HG03064 (cell line): ENCODE measurements at regions not wholly inside any gene's neighbourhood (a gene's known extent, or its start where the extent isn't known, plus 50 kb on each side); places are given as distances from the start of the nearest gene placed in this dataset.
"Not testable (repeated sequence)": the region's sequence is repeated elsewhere in the genome, so short reads cannot be mapped to it uniquely, and the experiment has no call there.

Experiments used
- ATAC-seq: cut with Tn5 transposase; IDR thresholded peaks from one replicate; pipeline ENCODE4 v1.9.1; 2021; ENCODE audit warnings: low read depth; ENCODE audit not compliant: unreplicated experiment

DNA sequence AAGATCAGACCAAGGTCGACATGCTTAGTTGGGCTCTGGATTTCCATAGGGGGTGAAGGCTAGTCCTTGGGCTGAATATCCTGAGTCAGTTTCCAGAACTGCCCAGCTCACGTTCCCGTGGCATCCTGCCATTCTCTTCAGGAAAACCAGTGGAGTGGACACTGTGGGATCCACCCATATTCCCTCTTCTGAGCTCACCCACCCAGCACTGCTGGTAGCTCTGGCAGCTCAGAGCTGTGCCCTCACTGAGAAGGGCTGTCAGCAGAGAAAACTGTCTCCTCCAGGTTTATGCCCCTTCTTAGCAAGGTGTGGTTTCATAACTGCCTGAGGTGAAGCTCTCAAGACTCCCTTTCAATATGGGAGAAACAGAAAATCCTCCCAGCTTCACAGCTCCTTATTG lies 111.7 kb downstream of the GGTLC2 start:
- ATAC-seq: no peak

DNA sequence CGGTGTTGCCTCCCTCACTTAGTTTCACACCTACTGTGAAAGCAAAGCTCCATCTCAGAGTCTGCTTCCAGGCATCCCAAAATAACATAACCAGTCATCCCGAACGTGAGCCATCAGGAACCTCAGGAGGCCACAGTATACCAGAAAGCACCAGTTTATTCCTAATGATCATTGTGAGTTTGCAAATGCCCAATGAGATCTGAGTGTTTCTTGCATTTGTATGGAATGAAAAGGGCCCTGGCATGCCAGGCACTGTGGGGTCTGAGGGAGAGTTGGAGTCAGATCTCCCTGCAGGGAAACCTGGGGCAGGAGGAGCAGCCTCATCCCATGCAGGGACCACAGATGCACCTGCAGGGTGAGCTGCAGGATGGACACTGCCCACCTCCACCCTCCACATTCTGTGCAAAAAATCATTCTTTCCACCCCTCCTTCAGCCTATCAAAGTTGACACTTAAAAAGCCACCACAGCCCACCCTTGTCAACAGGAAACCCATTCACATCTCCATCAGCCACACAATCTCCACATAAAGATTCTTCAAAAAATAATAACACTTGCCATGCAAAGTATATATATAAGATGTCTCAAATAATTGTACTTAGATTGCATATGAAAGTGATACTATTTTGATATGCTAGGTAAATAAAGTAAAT lies 112.3 kb downstream of the GGTLC2 start:
- not testable (repeated sequence) for ATAC-seq

DNA sequence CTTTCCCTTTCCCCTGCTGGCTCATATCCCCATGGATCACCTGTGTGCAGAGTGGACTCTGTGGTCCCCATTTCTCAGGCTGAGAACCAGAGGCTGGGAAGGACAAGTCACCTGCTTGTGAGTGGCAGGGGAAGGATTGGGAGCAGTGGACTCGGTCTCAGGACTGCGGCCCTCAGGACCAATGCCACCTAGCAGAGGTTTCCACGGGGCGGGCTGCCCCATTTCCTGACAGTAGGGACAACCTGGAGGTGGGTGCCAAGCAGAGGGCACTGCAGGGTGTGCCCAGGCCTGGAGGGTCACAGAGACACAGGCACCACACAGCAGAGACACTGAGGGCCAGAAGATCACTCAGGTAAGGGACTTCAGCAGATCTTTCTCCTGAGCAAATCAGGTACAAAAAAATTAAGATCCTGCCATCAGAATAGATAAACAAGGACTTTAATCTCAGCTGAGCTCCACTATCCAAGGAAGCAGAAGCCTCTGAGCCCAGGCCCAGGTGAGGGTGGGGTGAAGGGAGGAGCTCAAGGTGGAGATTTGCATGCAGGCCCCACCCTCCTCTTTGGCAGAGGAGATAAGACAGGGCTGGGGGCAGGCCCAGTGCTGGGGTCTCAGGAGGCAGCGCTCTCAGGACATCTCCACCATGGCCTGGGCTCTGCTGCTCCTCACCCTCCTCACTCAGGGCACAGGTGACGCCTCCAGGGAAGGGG lies 113.8 kb downstream of the GGTLC2 start:
- not testable (repeated sequence) for ATAC-seq

DNA sequence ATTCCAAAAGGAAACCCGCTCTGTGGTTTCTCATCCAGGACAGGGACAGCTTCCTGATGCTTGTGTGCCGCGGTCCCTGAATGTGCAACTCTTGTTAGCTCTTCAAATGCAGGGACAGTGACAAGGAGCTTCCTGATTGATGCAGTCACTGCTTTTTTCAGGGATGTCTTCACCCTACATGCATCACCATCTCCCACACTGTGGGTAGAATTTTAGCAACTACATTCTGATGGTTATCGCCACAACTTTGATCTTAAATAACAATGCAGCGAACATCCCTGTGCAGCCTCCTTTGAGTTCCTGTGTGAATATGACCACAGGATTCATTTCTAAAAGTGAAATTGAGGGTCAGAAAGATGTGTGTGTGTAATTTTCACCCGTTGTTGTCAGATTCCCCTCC lies 115.0 kb downstream of the GGTLC2 start:
- ATAC-seq: no peak

DNA sequence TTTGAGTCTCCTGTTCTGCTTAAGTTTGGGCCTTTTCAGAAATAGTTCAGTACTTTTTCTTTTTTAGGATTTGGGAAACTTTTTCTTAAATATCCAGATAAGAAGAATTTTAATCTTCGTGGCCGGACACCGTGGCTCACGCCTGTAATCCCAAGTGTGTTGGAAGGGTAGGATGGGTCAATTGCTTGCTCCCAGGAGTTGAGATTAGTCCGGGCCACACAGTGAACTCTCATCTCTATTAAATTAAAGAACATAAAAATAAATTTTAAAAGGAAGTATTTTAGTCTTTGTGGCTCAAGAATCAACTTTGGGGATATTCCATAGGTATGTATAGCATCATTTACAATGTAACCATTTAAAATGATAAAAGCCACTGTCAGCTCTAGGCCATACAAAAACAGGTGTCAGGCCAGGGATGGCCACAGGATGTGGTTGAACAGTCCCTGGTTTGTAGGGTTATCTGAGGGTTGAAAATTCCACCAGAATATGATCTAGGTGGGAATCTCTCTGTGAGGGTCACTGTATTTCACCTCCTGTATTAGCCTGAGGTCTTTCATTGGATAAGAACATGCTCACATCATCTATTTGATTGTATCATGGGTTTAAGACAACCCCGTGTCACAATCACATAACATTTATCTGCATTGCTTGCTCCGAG lies 115.6 kb downstream of the GGTLC2 start:
- ATAC-seq: no peak

DNA sequence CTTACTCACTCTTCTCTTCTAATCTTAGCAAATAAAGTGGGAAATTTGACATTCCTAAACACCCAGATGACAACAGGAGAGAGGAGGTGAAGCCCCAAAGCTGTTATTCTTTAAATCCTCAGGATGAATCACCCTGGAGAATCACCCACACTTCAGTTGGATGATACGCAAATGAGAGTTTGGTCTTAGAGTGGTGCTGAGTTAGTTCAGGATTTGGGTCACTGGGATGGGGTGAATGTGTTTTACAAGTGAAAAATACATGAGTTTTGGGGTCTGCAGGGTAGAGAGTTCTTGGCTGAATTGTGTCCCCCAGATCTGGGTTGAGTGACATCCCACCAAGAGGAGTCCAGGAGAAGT lies 117.2 kb downstream of the GGTLC2 start:
- no peak for ATAC-seq

DNA sequence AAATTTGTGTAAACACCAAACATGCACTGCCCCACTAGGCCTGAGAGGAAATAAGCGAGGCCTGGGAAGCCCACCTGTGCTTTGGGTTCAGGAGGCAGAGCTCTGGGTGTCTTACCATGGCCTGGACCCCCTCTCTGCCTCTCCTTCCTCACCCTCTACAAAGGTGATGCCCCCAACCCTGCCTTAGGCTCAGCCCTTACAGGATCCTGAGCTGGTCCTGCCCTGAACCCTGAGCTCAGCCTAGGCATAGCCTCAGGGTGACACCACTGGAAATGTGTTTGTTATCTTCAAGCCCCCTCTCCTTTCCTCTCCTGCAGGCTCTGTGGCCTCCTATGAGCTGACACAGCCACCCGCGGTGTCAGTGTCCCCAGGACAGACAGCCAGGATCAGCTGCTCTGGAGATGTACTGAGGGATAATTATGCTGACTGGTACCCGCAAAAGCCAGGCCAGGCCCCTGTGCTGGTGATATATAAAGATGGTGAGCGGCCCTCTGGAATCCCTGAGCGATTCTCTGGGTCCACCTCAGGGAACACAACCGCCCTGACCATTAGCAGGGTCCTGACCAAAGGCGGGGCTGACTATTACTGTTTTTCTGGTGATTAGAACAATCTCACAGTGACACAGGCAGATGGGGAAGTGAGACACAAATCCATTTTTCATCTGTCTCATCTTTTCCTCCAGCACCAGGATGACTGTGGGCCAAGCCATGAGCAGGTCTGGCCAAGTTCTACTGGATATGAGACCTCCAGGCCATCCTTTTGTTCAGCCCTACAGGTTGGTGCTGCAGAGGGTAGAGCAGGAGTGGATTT lies 117.8 kb downstream of the GGTLC2 start:
- ATAC-seq: no peak

DNA sequence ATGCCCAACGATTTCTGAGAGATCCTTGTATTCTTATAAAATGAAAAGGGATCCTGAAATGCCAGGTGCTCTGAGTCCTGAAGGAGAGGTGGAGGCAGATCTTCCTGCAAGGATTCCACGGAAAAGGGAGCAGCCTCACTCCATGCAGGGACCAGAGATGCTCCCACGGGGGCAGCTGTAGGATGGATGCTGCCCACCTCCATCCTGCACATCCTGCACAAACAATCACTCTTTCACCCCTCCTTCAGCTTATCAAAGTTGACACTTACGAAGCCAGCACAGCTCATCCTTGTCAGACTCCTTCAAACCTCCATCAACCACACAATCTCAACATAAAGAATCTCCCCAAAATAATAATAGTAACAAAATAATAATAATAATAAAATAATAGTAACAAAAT lies 119.1 kb downstream of the GGTLC2 start:
- ATAC-seq: no peak

DNA sequence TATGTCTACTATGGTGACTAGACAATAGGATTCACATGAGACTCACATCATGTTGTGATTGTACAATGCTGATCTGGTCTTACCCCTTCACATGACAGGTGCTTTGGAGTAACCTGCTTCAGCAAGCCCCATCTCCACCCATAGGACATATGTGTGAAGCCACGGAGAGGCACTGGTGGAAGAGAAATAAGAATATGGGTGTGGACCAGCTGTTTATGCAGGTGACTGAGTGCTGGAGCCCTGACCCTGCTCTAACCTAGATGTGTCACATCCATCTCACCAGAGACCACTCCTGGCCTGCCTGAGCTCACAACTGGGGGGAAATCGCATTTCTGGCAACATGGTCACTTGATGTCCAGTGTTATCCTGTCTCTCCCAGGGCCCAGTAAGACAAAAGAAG lies 119.7 kb downstream of the GGTLC2 start:
- ATAC-seq: no peak

DNA sequence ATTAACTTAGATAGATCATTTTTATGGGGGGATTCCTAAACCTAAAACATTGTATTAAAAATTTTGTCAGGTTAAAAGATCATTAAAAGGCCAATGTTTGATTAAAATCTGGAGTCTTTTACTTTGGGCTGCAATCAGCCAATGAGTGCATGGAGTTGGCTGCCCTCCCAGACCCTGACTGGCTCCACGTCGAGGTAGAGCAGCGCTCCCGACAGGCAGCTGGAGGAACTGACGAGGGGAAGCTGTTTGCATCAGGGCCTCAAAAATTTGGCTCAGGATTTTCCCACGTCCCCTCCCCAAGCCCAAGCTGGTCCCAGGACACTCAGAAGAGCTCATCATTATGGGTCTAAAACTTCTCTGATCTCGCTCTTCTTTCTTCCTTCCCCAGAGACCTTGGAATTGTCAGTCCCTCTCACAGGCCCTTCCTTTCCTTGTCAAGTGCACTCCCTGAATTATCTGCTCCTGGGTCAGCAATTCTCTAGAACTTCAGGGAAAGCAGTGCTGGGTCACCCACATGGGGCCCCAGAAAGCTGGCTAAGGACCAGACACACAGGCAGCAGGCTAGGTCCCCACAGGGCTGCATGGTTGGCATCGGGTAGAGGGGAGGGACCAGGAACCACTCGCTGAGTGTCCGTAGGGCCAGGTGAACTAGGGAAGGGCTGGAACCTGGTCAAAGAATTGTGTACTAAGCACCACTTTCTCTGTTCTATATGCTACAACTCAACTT lies 119.6 kb upstream of the IGLL5 start:
- no peak for ATAC-seq

DNA sequence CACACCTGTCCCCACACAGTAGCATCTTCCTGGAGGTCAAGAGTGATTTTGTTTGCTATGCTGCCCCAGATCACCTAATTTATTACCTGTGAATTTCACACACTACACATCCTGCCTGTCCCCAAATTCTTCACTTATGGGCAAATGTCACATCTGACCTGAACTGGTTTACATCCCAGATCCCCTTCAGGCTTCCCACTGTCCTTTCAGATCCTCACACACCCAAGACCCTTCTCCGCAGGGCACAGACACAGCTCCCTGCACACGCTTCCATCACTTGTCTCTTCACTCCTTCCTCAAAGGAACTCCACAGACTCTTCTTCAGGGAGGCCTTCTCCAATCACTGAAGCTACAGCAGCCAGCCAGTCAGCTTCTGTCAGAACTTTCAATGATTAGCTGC lies 118.7 kb upstream of the IGLL5 start:
- ATAC-seq: no peak

DNA sequence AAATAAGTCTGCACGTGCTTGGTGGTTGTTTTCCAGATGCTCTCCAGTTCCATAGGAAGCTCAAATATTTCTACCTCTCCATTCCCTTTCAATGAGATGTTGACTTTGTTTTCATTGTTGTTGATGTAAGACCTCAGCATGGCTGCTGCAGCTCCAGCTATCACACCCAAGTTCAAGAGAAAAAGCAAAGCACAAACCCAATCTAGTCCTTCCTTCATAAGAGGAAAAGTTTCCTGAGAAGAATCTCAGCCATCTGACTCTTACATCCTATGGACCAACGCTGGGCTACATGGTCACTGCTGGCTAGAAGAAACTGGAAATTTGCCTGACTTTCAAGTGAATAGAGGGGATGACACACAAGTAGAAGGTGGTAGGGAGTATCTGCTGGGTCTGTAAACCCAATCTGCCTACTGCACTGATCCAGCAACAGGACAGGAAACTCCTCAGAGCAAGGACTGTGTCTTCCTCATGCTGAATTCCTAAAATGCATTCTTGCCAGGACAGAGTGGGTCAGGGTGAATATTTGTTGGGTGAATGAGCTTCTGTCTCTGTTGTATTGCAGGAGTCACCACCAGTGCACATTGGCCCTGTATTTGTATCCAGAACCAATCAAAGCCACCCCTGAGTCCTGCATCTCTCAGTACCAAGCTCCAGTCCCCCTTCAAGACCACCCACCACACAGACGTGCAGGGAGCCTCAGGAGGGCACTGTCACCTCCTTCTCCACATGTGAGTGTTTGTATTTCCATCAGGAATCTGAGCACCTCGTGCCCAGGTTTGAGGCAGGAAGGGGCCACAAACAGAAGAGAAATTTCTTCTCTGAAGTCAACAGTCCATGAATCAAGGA lies 118.0 kb upstream of the IGLL5 start:
- no peak for ATAC-seq

DNA sequence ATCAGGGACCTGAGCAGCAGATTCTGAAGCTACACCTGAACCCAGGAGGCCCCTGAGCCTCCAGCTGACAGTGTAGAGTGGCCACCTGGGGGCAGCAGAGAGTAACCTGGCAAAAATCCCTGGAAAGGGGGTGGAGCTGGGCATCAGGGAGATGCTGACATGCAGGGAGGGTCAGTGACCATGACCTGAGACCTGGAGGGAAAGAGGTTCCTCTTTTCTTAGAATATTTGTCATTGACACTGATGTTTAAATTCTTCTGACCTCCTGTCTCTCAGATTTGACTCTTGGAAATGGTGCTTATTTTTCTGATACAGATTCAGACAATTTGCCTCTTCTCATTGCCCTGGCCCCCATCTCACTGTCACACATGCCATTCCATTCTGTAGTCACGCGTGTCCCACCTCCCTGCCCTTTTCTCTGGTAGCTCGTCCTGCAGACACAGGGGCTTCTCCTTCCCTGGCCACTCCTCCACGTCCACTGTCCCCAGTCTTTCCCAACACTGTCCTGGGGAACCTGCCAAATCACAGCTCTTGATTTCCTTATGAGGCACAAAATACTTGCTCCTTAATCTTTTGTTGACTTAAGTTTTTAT lies 117.2 kb upstream of the IGLL5 start:
- no peak for ATAC-seq

DNA sequence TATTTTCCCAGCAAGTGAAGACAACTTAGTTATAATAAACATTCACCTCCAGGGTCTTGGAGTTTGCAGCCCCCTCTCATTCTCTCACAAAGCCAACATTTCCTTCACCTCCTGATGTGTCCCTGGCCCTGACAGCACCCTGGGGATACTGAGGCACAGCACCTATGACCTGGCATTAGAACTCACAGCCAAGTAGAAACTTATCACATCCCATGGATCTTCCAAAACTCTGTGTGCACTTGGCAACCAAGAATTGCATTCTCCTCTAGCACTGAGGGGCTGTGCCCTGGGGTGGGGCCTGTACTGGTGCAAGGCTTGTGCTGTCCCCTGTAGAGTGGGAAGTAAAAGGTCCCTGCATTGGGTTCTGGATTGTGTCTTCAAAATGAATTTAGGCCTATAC lies 116.7 kb upstream of the IGLL5 start:
- no peak for ATAC-seq

DNA sequence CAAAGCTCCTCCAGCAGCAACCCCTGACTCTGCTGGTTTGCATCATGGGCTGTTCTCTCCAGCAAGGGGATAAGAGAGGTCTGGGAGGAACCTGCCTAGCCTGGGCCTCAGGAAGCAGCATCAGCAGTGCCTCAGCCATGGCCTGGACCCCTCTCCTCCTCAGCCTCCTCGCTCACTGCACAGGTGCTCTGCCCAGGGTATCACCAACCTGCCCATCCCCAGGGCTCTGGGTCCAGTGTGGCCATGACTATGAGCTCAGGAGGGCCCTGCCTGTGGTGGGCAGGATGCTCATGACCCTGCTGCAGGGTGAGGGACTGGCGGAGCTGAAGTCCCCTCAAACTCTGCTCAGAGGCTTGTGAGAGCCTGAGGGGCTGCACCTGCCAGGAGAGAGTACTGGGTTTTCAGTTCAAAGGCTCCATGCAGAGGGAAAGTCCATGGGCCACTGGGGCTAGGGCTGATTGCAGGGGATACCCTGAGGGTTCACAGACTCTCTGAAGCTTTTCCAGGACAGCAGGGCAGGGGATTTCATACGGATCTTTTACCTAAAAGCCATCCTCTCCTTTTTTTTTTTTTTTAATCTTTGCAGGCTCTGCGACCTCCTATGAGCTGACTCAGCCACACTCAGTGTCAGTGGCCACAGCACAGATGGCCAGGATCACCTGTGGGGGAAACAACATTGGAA lies 115.8 kb upstream of the IGLL5 start:
- no peak for ATAC-seq

DNA sequence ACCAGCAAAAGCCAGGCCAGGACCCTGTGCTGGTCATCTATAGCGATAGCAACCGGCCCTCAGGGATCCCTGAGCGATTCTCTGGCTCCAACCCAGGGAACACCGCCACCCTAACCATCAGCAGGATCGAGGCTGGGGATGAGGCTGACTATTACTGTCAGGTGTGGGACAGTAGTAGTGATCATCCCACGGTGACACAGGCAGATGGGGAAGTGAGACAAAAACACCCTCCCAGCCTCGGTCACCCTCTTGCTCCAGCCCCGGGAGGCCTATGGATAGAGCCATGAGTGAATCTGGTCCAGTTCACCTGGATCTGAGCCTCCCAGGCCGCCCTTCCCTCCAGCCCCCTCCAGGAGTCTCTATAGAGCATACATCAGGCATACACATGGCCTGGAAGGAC lies 115.2 kb upstream of the IGLL5 start:
- ATAC-seq: no peak

DNA sequence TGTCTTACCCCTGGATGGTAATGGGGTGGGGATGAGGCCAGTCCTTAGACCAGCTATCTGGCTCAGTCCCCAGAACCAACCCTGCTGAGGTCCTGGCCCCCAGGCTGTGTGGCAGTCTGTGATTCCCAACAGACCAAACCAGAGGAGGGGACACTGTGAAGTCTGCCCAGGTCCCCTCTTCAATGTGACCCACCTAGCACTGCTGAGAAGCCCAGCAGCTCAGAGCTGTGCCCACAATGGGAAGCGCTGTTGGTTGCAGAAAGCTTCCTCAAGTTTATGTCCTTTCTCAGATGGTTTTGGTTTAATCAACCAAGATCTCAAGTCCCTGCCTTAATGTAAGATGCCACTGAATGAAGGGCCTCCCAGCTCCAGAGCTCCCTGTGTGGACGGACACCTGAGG lies 114.7 kb upstream of the IGLL5 start:
- ATAC-seq: no peak

DNA sequence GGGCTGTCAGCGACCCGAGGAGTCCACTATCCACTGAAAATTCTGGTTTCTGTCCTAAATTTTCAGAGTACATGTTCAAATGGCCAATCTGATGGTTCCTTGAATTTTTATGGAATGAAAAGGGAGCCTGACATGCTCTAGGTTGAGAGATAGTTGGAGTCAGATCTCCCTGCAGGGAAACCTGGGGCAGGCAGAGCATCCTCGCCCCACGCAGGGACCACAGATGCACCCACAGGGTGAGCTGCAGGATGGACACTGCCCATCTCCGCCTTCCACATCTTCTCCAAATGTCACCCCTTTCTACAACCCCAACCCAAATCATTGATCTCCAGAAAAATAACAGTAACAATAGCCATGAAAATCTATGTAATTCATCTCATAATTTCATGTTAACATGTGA lies 114.2 kb upstream of the IGLL5 start:
- no peak for ATAC-seq
